B cell (primary cell): ENCODE measurements at regions not wholly inside any gene's neighbourhood (a gene's known extent, or its start where the extent isn't known, plus 50 kb on each side); places are given as distances from the start of the nearest gene placed in this dataset.

Experiments
- ATAC-seq: fragments of 200-7000 bp; cut with Tn5 transposase; one replicate; pipeline ENCODE4 v1.10.0; 2021; ENCODE audit warnings: low read depth, mild to moderate bottlenecking, moderate number of reproducible peaks, moderate library complexity
- CTCF ChIA-PET: fragments of 350-600 bp; sonication (Branson Sonifier 250); formaldehyde crosslinking; loops from one replicate; lab custom pipeline; 2021; ENCODE audit warnings: antibody characterized with exemption, inconsistent platforms; lab: Charles Lee
- POLR2A ChIA-PET: fragments of 350-600 bp; sonication (Branson Sonifier 250); formaldehyde crosslinking; loops from one replicate; lab custom pipeline; 2021; ENCODE audit warnings: antibody characterized with exemption; lab: Charles Lee
- DNase-seq: peaks from one replicate; pipeline ENCODE4 v3.0.0; 2013
- H2AFZ ChIP-seq: 2 replicates; pipeline ENCODE4 v1.6.1; 2012; ENCODE audit warnings: mild to moderate bottlenecking, low read depth, low read length; ENCODE audit not compliant: insufficient read depth, poor library complexity, severe bottlenecking
- H3K27ac ChIP-seq, 2 donors: 1 replicate in 1 of 2; 2 replicates in 1 of 2; pipeline ENCODE4 v1.5.1; 2012 to 2013; ENCODE audit warnings: low read length in 2 of 2, mild to moderate bottlenecking in 2 of 2, moderate library complexity in 1 of 2
- H3K27me3 ChIP-seq, 4 experiments: fragments of 200-600 bp in 1 of 4; sonication (generic) in 1 of 4; replicated peaks in 1 of 4; 1 replicate in 2 of 4; 2 replicates in 2 of 4; pipeline versions ENCODE4 v1.6.1 to v1.7.0; 2013 to 2016; ENCODE audit warnings: low read length in 3 of 4, mild to moderate bottlenecking in 2 of 4, mixed read lengths in 1 of 4, moderate library complexity in 1 of 4; ENCODE audit not compliant: insufficient read depth in 4 of 4, control insufficient read depth in 3 of 4; ENCODE audit errors: control extremely low read depth in 1 of 4
- H3K36me3 ChIP-seq, 2 experiments: replicated peaks in 1 of 2; 1 replicate in 1 of 2; 2 replicates in 1 of 2; pipeline versions ENCODE4 v1.6.1 to v1.7.1; 2013; ENCODE audit warnings: low read length in 1 of 2; ENCODE audit not compliant: insufficient read depth in 2 of 2, control insufficient read depth in 1 of 2; ENCODE audit errors: control extremely low read depth in 1 of 2, extremely low read depth in 1 of 2
- H3K4me1 ChIP-seq, 2 donors: fragments of 200-600 bp in 1 of 2; sonication (generic) in 1 of 2; 1 replicate in 1 of 2; 2 replicates in 1 of 2; pipeline versions ENCODE4 v1.5.1 to v1.6.1; 2013 to 2017; ENCODE audit warnings: low read length in 2 of 2; ENCODE audit not compliant: control insufficient read depth in 2 of 2, insufficient read depth in 2 of 2
- H3K4me2 ChIP-seq: replicated peaks from 2 replicates; pipeline ENCODE3; 2012; ENCODE audit warnings: mild to moderate bottlenecking, low read depth, low read length; ENCODE audit not compliant: poor library complexity, severe bottlenecking
- H3K4me3 ChIP-seq, 5 experiments: fragments of 200-600 bp in 1 of 5; sonication (generic) in 1 of 5; 1 replicate in 3 of 5; 2 replicates in 2 of 5; pipeline versions ENCODE4 v1.5.1 to v1.7.0; 2011 to 2016; ENCODE audit warnings: low read length in 4 of 5, mild to moderate bottlenecking in 4 of 5, low read depth in 2 of 5, control low read depth in 1 of 5, moderate library complexity in 1 of 5; ENCODE audit not compliant: insufficient read depth in 1 of 5; ENCODE audit errors: control extremely low read depth in 1 of 5, extremely low read depth in 1 of 5
- H3K79me2 ChIP-seq: fragments of 200-600 bp; sonication (generic); one replicate; pipeline ENCODE4 v1.6.0; 2016; ENCODE audit warnings: low read length; ENCODE audit not compliant: control insufficient read depth, insufficient read depth
- H3K9ac ChIP-seq: fragments of 200-600 bp; sonication (generic); 2 replicates; pipeline ENCODE4 v1.6.1; 2017; ENCODE audit warnings: mild to moderate bottlenecking, low read length, moderate library complexity
- H3K9me3 ChIP-seq, 3 donors: one replicate each; pipeline versions ENCODE4 v1.6.1 to v1.7.1; 2013; ENCODE audit warnings: low read length in 2 of 3; ENCODE audit not compliant: control insufficient read depth in 2 of 3, insufficient read depth in 1 of 3; ENCODE audit errors: control extremely low read depth in 1 of 3
- H4K20me1 ChIP-seq: 2 replicates; pipeline ENCODE4 v1.6.0; 2012; ENCODE audit warnings: mild to moderate bottlenecking, low read length; ENCODE audit not compliant: insufficient read depth, control insufficient read depth, poor library complexity, severe bottlenecking
- H3K27ac Mint-ChIP-seq: one replicate; pipeline ENCODE4 v1.8.0; 2021; ENCODE audit warnings: mixed read lengths
- H3K27me3 Mint-ChIP-seq: one replicate; pipeline ENCODE4 v1.8.0; 2021; ENCODE audit warnings: mixed read lengths
- H3K4me1 Mint-ChIP-seq: one replicate; pipeline ENCODE4 v1.8.0; 2021; ENCODE audit warnings: mixed read lengths
- H3K4me3 Mint-ChIP-seq: one replicate; pipeline ENCODE4 v1.8.0; 2021; ENCODE audit warnings: mixed read lengths
- H3K9me3 Mint-ChIP-seq: one replicate; pipeline ENCODE4 v1.8.0; 2022; ENCODE audit warnings: mixed read lengths; ENCODE audit not compliant: insufficient read depth
- CTCF ChIP-seq: fragments of 200-600 bp; IDR thresholded peaks from one replicate; pipeline ENCODE4 v1.8.0; 2022; ENCODE audit warnings: antibody characterized with exemption, mild to moderate bottlenecking
- EZH2 ChIP-seq: IDR thresholded peaks from 2 replicates; pipeline ENCODE4 v1.6.1; 2012; ENCODE audit warnings: borderline replicate concordance, low read depth, mild to moderate bottlenecking, moderate library complexity, low read length; ENCODE audit not compliant: insufficient read depth, poor library complexity, severe bottlenecking
- WGBS: methylation state at CpG from one replicate; pipeline ENCODE4 v1.1.5; 2013; ENCODE audit warnings: missing lambda C conversion rate; ENCODE audit not compliant: insufficient coverage; 5-methylcytosine and 5-hydroxymethylcytosine counted together
- intact Hi-C: fragments of 100-400 bp; cut with micrococcal nuclease; formaldehyde crosslinking; loops from one replicate; pipeline ENCODE4 v1.10.0; 2022

GRCh38 chr5:8020861-8021514 is 152.0 kb downstream of the MTRR start:
- H3K79me2 ChIP-seq = no peaks in the 10 kb centered on the region
- Mint-ChIP-seq H3K27ac (peak overlapping the region; percentile 50), H3K9me3 (peaks cover 15% of the 10 kb centered on the region), H3K4me1 (peaks cover 16% of the 10 kb centered on the region), H3K27me3 (no peaks in the 10 kb centered on the region), H3K4me3 (peak overlapping the region; percentile 67)
- TF ChIP-seq CTCF = no peak
- TF ChIP-seq EZH2 = no peak
- WGBS = 40% methylated on average over 1 of the region's 5 CpGs
- H3K27ac ChIP-seq = no peak overlapping the region
- ChIA-PET POLR2A (no interaction called here), CTCF (no interaction called here)
- H3K36me3 ChIP-seq = no peaks in the 10 kb centered on the region
- no peak for ATAC-seq
- H3K4me2 ChIP-seq = no peak overlapping the region
- no peak overlapping the region for H3K4me3 ChIP-seq
- H2AFZ ChIP-seq = no peak overlapping the region
- H3K4me1 ChIP-seq = no peaks in the 10 kb centered on the region
- H4K20me1 ChIP-seq = no peaks in the 10 kb centered on the region
- peaks cover 0 to 14% (median 6%) of the 10 kb centered on the region in 3 donors for H3K9me3 ChIP-seq
- intact Hi-C loops = no loop called here
- DNase-seq = no peak
- no peak overlapping the region for H3K9ac ChIP-seq
- no peaks in the 10 kb centered on the region for H3K27me3 ChIP-seq

- Histone ChIP-seq H3K4me2 (no peak overlapping the region), H3K27me3 (no peaks in the 10 kb centered on the region), H3K4me3 (no peak overlapping the region), H3K79me2 (no peaks in the 10 kb centered on the region), H2AFZ (no peak overlapping the region), H3K9ac (no peak overlapping the region), H4K20me1 (no peaks in the 10 kb centered on the region), H3K36me3 (no peaks in the 10 kb centered on the region), H3K4me1 (no peaks in the 10 kb centered on the region), H3K9me3 (no peaks in the 10 kb centered on the region), H3K27ac (no peak overlapping the region)
- ChIA-PET CTCF (no interaction called here), POLR2A (no interaction called here)
- Mint-ChIP-seq H3K4me3 (no peak overlapping the region), H3K27me3 (no peaks in the 10 kb centered on the region), H3K9me3 (no peaks in the 10 kb centered on the region), H3K27ac (no peak overlapping the region), H3K4me1 (no peaks in the 10 kb centered on the region)
- intact Hi-C loops = no loop called here
- TF ChIP-seq EZH2 (no peak), CTCF (no peak)
- no peak for ATAC-seq
- no peak for DNase-seq
- WGBS = no CpG with 5 or more reads among the region's 2 CpGs
These were observed 159.3 kb downstream of the MTRR start for GRCh38 chr5:8028243-8028642.
